Lower leg skin (tissue), 3 donors: ENCODE measurements at regions not wholly inside any gene's neighbourhood (a gene's known extent, or its start where the extent isn't known, plus 50 kb on each side); places are given as distances from the start of the nearest gene placed in this dataset.

Experiments used
- CTCF ChIP-seq, 3 donors: fragments of 450-650 bp; IDR thresholded peaks; one replicate each; pipeline ENCODE4 v1.5.1; 2016; ENCODE audit warnings: antibody characterized with exemption in 3 of 3, mild to moderate bottlenecking in 3 of 3, moderate library complexity in 2 of 3
- POLR2A ChIP-seq, 2 donors: fragments of 450-650 bp; IDR thresholded peaks; one replicate each; pipeline ENCODE4 v1.6.1; 2016 to 2017; ENCODE audit warnings: antibody characterized with exemption in 2 of 2, mild to moderate bottlenecking in 1 of 2, moderate library complexity in 1 of 2

DNA sequence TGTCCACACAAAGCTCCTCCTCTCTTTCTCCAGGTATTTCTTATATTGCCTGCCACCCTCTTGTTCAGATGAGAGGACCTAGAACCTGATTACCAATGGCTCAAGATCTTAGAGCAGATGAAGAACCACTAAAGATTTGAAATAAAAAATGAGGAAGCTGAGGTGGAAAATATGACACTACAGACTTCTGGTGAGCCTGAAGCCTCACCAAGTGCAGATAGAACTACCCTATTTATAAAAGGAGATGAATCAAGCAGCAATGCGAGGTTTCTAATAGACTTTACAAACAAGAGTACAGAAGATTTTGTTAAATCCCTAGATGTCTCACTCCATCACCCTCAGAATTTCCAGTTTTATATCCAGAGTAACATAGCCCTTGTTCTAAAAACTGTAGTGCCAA lies 345.8 kb downstream of the TBC1D4 start:
- TF ChIP-seq CTCF (IDR thresholded peaks at IDR 0.05) (no peak), POLR2A (IDR thresholded peaks at IDR 0.05) (no peak)
